NB4 (cell line): ENCODE measurements at regions not wholly inside any gene's neighbourhood (a gene's known extent, or its start where the extent isn't known, plus 50 kb on each side); places are given as distances from the start of the nearest gene placed in this dataset.
"Not testable (repeated sequence)": the region's sequence is repeated elsewhere in the genome, so short reads cannot be mapped to it uniquely, and the experiment has no call there.

Experiments
- POLR2A ChIP-seq: IDR thresholded peaks from 2 replicates; pipeline ENCODE4 v1.6.1; 2011; ENCODE audit warnings: mild to moderate bottlenecking; ENCODE audit not compliant: insufficient read length; ENCODE audit errors: extremely low read depth
- TF ChIP-seq, protein P1 (sequence below): IDR thresholded peaks from one replicate; pipeline ENCODE4 v1.5.1; 2012; ENCODE audit warnings: low read depth, low read length

DNA sequence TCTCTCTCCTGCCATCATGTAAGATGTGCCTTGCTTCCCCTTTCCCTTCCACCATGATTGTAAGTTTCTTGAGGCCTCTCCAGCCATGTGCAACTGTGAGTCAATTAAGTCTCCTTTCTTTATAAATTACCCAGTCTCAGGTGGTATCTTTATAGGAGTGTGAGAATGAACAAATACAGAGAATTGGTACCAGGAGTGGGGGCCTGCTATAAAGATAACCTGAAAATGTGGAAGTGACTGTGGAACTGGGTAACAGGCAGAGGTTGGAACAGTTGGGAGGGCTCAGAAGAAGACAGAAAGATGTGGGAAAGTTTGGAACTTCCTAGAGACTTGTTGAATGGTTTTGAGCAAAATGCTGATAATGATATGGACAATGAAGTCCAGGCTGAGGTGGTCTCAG is 50.8 kb upstream of the LTA4H start:
- not testable (repeated sequence) for TF ChIP-seq POLR2A
- TF ChIP-seq, protein P1, sequence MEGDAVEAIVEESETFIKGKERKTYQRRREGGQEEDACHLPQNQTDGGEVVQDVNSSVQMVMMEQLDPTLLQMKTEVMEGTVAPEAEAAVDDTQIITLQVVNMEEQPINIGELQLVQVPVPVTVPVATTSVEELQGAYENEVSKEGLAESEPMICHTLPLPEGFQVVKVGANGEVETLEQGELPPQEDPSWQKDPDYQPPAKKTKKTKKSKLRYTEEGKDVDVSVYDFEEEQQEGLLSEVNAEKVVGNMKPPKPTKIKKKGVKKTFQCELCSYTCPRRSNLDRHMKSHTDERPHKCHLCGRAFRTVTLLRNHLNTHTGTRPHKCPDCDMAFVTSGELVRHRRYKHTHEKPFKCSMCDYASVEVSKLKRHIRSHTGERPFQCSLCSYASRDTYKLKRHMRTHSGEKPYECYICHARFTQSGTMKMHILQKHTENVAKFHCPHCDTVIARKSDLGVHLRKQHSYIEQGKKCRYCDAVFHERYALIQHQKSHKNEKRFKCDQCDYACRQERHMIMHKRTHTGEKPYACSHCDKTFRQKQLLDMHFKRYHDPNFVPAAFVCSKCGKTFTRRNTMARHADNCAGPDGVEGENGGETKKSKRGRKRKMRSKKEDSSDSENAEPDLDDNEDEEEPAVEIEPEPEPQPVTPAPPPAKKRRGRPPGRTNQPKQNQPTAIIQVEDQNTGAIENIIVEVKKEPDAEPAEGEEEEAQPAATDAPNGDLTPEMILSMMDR = not testable (repeated sequence)
